ENCODE measurements at regions not wholly inside any gene's neighbourhood (a gene's known extent, or its start where the extent isn't known, plus 50 kb on each side); places are given as distances from the start of the nearest gene placed in this dataset.

DNA sequence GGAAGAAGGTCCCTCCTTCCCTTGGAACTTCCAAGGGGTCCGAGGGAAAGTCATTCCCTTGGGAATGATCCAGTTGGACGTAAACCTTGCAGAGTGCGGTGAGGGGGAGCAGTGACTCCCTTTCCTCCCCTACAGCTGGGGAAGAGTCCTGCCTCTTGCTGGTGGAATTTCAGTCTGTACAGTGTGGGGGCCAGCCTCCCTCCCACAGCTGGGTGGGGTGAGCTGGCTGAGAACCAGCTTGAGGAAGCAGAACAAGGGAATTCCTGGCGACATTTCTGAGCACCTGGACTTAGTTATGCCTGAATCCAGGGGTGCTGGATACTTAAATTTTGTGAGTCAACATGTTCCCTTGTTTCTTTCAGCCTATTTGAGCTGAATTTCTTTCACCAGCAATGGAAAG lies 152.0 kb downstream of the ANKRD60 start:
- H3K4me1 ChIP-seq (ENCODE audit: insufficient read depth, low read length, poor library complexity, severe bottlenecking): no peaks in the 10 kb centered on the region
- H3K36me3 ChIP-seq (ENCODE audit: insufficient read depth, low read length): no peaks in the 10 kb centered on the region
- H3K4me2 ChIP-seq (ENCODE audit: low read depth, low read length, poor library complexity, severe bottlenecking): no peak overlapping the region
- H3F3A ChIP-seq (ENCODE audit: low read depth): no peaks in the 10 kb centered on the region
- H3K9me2 ChIP-seq (replicated peaks; ENCODE audit: low read depth, low read length): no peaks in the 10 kb centered on the region
- no peak overlapping the region for H3K4me3 ChIP-seq (ENCODE audit: low read length, poor library complexity, severe bottlenecking)
- H2AFZ ChIP-seq (ENCODE audit: low read length): no peak overlapping the region
- no peaks in the 10 kb centered on the region for H4K20me1 ChIP-seq (ENCODE audit: insufficient read depth, low read length, poor library complexity, severe bottlenecking)
- H3K79me2 ChIP-seq (ENCODE audit: insufficient read depth, low read length): no peaks in the 10 kb centered on the region
- H3K9ac ChIP-seq (ENCODE audit: low read depth, low read length, poor library complexity, severe bottlenecking): no peak overlapping the region
- H3K9me3 ChIP-seq (ENCODE audit: insufficient read depth, low read depth, low read length): no peaks in the 10 kb centered on the region
- H3K27me3 ChIP-seq (ENCODE audit: insufficient read depth, low read length, poor library complexity, severe bottlenecking): no peaks in the 10 kb centered on the region
- TF ChIP-seq, protein P1, sequence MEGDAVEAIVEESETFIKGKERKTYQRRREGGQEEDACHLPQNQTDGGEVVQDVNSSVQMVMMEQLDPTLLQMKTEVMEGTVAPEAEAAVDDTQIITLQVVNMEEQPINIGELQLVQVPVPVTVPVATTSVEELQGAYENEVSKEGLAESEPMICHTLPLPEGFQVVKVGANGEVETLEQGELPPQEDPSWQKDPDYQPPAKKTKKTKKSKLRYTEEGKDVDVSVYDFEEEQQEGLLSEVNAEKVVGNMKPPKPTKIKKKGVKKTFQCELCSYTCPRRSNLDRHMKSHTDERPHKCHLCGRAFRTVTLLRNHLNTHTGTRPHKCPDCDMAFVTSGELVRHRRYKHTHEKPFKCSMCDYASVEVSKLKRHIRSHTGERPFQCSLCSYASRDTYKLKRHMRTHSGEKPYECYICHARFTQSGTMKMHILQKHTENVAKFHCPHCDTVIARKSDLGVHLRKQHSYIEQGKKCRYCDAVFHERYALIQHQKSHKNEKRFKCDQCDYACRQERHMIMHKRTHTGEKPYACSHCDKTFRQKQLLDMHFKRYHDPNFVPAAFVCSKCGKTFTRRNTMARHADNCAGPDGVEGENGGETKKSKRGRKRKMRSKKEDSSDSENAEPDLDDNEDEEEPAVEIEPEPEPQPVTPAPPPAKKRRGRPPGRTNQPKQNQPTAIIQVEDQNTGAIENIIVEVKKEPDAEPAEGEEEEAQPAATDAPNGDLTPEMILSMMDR (conservative IDR thresholded peaks at IDR 0.05; ENCODE audit: low read length): no peak
- TF ChIP-seq EZH2phosphoT487 (IDR thresholded peaks at IDR 0.05; ENCODE audit: borderline replicate concordance): no peak

DNA sequence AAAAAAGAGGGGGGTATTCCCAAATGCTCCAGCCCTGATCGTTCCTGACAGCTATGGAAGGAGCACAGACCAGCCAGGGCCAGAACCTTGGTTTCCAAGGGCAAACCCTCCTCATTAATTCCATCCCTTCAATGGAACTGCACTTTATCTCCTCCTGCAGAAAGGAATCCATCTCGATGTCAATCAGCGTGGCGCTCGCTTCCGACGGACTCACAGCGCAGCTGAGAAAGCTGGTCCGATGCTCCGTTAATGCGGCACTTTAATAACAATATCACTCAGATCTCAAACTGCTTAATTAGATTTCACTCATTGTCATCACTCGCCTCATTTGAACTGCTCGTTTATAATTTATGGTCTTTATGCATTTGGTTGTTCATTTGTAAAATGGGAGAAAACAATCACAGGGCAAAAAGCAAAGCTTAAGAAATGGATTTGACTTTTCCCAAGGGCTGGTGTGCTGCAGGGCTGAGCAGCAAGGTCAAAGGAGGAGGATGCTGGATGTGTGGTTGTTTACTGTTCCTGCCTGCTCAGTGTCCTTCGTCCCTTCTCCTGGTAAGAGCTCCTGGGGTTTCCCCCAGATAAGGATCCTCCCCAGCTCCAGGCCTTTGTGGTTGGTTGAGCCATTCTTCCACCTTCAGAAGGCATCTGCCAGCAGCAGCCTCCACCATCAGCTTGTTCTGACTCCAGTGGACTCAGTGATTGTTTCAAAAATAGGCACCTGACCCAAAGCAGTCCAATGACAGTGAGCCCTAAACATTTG lies 152.7 kb downstream of the ANKRD60 start:
- Histone ChIP-seq H3K9ac (ENCODE audit: low read depth, low read length, poor library complexity, severe bottlenecking) (no peak overlapping the region), H3K4me1 (ENCODE audit: insufficient read depth, low read length, poor library complexity, severe bottlenecking) (no peaks in the 10 kb centered on the region), H3K9me3 (ENCODE audit: insufficient read depth, low read depth, low read length) (no peaks in the 10 kb centered on the region), H3F3A (ENCODE audit: low read depth) (no peaks in the 10 kb centered on the region), H3K36me3 (ENCODE audit: insufficient read depth, low read length) (no peaks in the 10 kb centered on the region), H3K4me3 (ENCODE audit: low read length, poor library complexity, severe bottlenecking) (no peak overlapping the region), H2AFZ (ENCODE audit: low read length) (no peak overlapping the region), H3K79me2 (ENCODE audit: insufficient read depth, low read length) (no peaks in the 10 kb centered on the region), H4K20me1 (ENCODE audit: insufficient read depth, low read length, poor library complexity, severe bottlenecking) (no peaks in the 10 kb centered on the region), H3K27me3 (ENCODE audit: insufficient read depth, low read length, poor library complexity, severe bottlenecking) (no peaks in the 10 kb centered on the region), H3K4me2 (ENCODE audit: low read depth, low read length, poor library complexity, severe bottlenecking) (no peak overlapping the region), H3K9me2 (replicated peaks; ENCODE audit: low read depth, low read length) (no peaks in the 10 kb centered on the region)
- TF ChIP-seq EZH2phosphoT487 (IDR thresholded peaks at IDR 0.05; ENCODE audit: borderline replicate concordance): no peak
- TF ChIP-seq, protein P1 (conservative IDR thresholded peaks at IDR 0.05; ENCODE audit: low read length): no peak

DNA sequence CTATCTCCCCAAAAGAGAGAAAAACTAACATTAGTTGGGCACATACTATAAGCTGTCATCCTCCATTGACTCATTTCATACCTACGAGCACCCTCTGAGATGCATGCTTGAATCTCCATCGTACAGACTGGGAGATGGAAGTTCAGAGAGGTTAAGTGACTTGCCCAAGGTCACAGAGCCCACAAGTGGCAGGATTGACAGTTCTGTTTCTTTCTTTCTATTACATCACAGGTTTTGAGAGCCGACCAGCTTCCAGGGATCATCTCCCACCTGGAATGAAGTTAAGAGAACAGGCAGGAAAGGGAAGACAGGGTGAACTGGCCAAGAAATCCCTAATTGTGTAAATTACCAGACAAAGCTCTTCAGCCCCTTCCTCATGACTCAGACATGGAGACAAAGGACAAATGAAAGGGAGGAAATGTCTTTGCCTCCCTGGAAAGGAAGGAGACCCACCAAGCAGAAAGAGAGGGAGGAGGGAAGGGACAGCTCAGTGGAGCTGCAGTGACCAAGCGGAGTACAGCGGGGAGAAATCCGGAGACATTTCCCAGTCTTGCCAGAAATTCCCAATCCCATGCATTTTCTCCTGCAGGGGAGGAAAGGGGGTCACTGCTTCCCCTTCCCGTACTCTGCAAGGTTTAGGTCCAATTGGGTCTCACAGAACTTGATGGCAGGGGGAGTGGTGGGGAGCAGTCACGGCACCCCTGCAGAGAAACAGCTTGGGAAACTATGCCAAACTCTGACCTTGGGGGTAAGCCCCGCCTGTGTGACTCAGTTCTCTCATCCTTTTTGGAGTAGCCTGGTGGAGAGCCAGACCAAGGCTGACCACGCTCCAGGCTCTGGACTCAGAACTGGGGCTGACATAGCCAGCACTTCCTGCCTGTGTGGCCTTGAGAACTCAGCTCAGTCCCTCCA lies 154.3 kb downstream of the ANKRD60 start:
- no peak overlapping the region for H2AFZ ChIP-seq (ENCODE audit: low read length)

More for the DNA sequence above, 154.3 kb downstream of the ANKRD60 start:
- no peaks in the 10 kb centered on the region for H3K79me2 ChIP-seq (ENCODE audit: insufficient read depth, low read length)
- TF ChIP-seq EZH2phosphoT487 (IDR thresholded peaks at IDR 0.05; ENCODE audit: borderline replicate concordance): no peak
- TF ChIP-seq, protein P1 (conservative IDR thresholded peaks at IDR 0.05; ENCODE audit: low read length): no peak
- no peaks in the 10 kb centered on the region for H3F3A ChIP-seq (ENCODE audit: low read depth)
- H3K36me3 ChIP-seq (ENCODE audit: insufficient read depth, low read length): no peaks in the 10 kb centered on the region
- H3K9ac ChIP-seq (ENCODE audit: low read depth, low read length, poor library complexity, severe bottlenecking): no peak overlapping the region
- no peak overlapping the region for H3K4me2 ChIP-seq (ENCODE audit: low read depth, low read length, poor library complexity, severe bottlenecking)
- H3K9me3 ChIP-seq (ENCODE audit: insufficient read depth, low read depth, low read length): no peaks in the 10 kb centered on the region
- no peaks in the 10 kb centered on the region for H3K4me1 ChIP-seq (ENCODE audit: insufficient read depth, low read length, poor library complexity, severe bottlenecking)
- H3K9me2 ChIP-seq (replicated peaks; ENCODE audit: low read depth, low read length): no peaks in the 10 kb centered on the region
- no peaks in the 10 kb centered on the region for H3K27me3 ChIP-seq (ENCODE audit: insufficient read depth, low read length, poor library complexity, severe bottlenecking)
- H3K4me3 ChIP-seq (ENCODE audit: low read length, poor library complexity, severe bottlenecking): no peak overlapping the region
- no peaks in the 10 kb centered on the region for H4K20me1 ChIP-seq (ENCODE audit: insufficient read depth, low read length, poor library complexity, severe bottlenecking)
